Body of pancreas (tissue), 4 donors: ENCODE measurements at regions not wholly inside any gene's neighbourhood (a gene's known extent, or its start where the extent isn't known, plus 50 kb on each side); places are given as distances from the start of the nearest gene placed in this dataset.

Source experiments
- CTCF ChIP-seq, 7 experiments: fragments of 450-650 bp in 4 of 7; fragments of 200-600 bp in 3 of 7; sonication (generic) in 3 of 7; IDR thresholded peaks; one replicate each; pipeline ENCODE4 v1.5.1; 2016 to 2019; ENCODE audit warnings: antibody characterized with exemption in 7 of 7
- POLR2A ChIP-seq, 3 donors: fragments of 450-650 bp; IDR thresholded peaks; one replicate each; pipeline ENCODE4 v1.6.1; 2016; ENCODE audit warnings: antibody characterized with exemption in 3 of 3, mild to moderate bottlenecking in 2 of 3

- no peak for TF ChIP-seq CTCF (IDR thresholded peaks at IDR 0.05)
- no peak for TF ChIP-seq POLR2A (IDR thresholded peaks at IDR 0.05)
Measured at GRCh38 chr4:152236519-152237056, 299.3 kb downstream of the FBXW7 start.
